ENCODE measurements at regions not wholly inside any gene's neighbourhood (a gene's known extent, or its start where the extent isn't known, plus 50 kb on each side); places are given as distances from the start of the nearest gene placed in this dataset.

- TF ChIP-seq MAX (IDR thresholded peaks at IDR 0.05), result no peak
- TF ChIP-seq, protein P1, sequence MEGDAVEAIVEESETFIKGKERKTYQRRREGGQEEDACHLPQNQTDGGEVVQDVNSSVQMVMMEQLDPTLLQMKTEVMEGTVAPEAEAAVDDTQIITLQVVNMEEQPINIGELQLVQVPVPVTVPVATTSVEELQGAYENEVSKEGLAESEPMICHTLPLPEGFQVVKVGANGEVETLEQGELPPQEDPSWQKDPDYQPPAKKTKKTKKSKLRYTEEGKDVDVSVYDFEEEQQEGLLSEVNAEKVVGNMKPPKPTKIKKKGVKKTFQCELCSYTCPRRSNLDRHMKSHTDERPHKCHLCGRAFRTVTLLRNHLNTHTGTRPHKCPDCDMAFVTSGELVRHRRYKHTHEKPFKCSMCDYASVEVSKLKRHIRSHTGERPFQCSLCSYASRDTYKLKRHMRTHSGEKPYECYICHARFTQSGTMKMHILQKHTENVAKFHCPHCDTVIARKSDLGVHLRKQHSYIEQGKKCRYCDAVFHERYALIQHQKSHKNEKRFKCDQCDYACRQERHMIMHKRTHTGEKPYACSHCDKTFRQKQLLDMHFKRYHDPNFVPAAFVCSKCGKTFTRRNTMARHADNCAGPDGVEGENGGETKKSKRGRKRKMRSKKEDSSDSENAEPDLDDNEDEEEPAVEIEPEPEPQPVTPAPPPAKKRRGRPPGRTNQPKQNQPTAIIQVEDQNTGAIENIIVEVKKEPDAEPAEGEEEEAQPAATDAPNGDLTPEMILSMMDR (IDR thresholded peaks at IDR 0.05; ENCODE audit: low read depth, low read length, missing input control), result no peak
Measured at GRCh38 chr5:167228134-167228533, 1063.3 kb upstream of the WWC1 start.

All from liver (tissue), 2 donors.